Spleen (tissue), 11 donors: ENCODE measurements at regions not wholly inside any gene's neighbourhood (a gene's known extent, or its start where the extent isn't known, plus 50 kb on each side); places are given as distances from the start of the nearest gene placed in this dataset.
A peak's percentile ranks its signal among the peaks of the same experiment; 100 is the strongest.

ENCODE experiments used
- DNase-seq: peaks from one replicate; pipeline ENCODE4 v3.0.0-alpha.2; 2020
- H3K27ac ChIP-seq, 8 donors: fragments of 200-600 bp; sonication (generic) in 7 of 8; 1 replicate in 4 of 8; 2 replicates in 4 of 8; pipeline versions ENCODE4 v1.5.0 to v1.8.0; 2016 to 2021; ENCODE audit warnings: inconsistent platforms in 4 of 8, mild to moderate bottlenecking in 4 of 8, moderate library complexity in 1 of 8
- H3K27me3 ChIP-seq, 7 donors: fragments of 200-600 bp; sonication (generic) in 6 of 7; replicated peaks in 1 of 7; 1 replicate in 4 of 7; 2 replicates in 3 of 7; pipeline versions ENCODE4 v1.5.0 to v1.8.0; 2016 to 2021; ENCODE audit warnings: inconsistent platforms in 3 of 7, mild to moderate bottlenecking in 1 of 7
- H3K36me3 ChIP-seq, 6 donors: fragments of 200-600 bp; sonication (generic) in 5 of 6; 1 replicate in 4 of 6; 2 replicates in 2 of 6; pipeline versions ENCODE4 v1.5.0 to v1.8.0; 2016 to 2021; ENCODE audit warnings: inconsistent platforms in 2 of 6
- H3K4me1 ChIP-seq, 6 donors: fragments of 200-600 bp; sonication (generic) in 5 of 6; 1 replicate in 3 of 6; 2 replicates in 3 of 6; pipeline versions ENCODE4 v1.5.0 to v1.8.0; 2016 to 2021; ENCODE audit warnings: inconsistent platforms in 3 of 6
- H3K4me3 ChIP-seq, 8 donors: fragments of 200-600 bp; sonication (generic) in 7 of 8; 1 replicate in 4 of 8; 2 replicates in 4 of 8; pipeline versions ENCODE4 v1.5.0 to v1.8.0; 2016 to 2021; ENCODE audit warnings: inconsistent platforms in 4 of 8, mild to moderate bottlenecking in 4 of 8, moderate library complexity in 2 of 8
- H3K9me3 ChIP-seq, 8 donors: fragments of 200-600 bp; sonication (generic) in 7 of 8; 1 replicate in 4 of 8; 2 replicates in 4 of 8; pipeline versions ENCODE4 v1.5.0 to v1.8.0; 2016 to 2021; ENCODE audit warnings: inconsistent platforms in 4 of 8
- POLR2A ChIP-seq, 3 donors: fragments of 450-650 bp; IDR thresholded peaks; one replicate each; pipeline ENCODE4 v1.5.1; 2017; ENCODE audit warnings: antibody characterized with exemption in 3 of 3, mild to moderate bottlenecking in 1 of 3
- POLR2AphosphoS5 ChIP-seq, 3 donors: sonication (generic); formaldehyde crosslinking; IDR thresholded peaks; one replicate each; pipeline ENCODE4 v1.5.1; 2017; ENCODE audit warnings: antibody characterized with exemption in 3 of 3
- WGBS, 5 donors: extraction: QIAGEN DNeasy Blood & Tissue Kit in 3 of 5; methylation state at CpG; one replicate each; pipeline versions ENCODE4 v1.1.5 to v1.1.7; 2013 to 2018; 5-methylcytosine and 5-hydroxymethylcytosine counted together
- intact Hi-C: fragments of 100-400 bp; cut with DNase I; formaldehyde crosslinking; loops from one replicate; pipeline ENCODE4 v1.15.0; 2023; ENCODE audit warnings: low total_unique reads
- TF ChIP-seq, protein P1 (sequence below), 11 experiments: fragments of 200-600 bp in 7 of 11; fragments of 450-650 bp in 4 of 11; sonication (generic) in 4 of 11; IDR thresholded peaks in 8 of 11; conservative IDR thresholded peaks in 3 of 11; 1 replicate in 7 of 11; 2 replicates in 4 of 11; pipeline versions ENCODE4 v1.4.0 to v1.8.0; 2016 to 2021; ENCODE audit warnings: antibody characterized with exemption in 11 of 11, inconsistent platforms in 4 of 11, mild to moderate bottlenecking in 1 of 11
- donor health status: healthy with polysubstance abuse.
- donor health status: DM: no; HTN: no; CAD: no; lungs with moderate emphysema.
- donor health status: DM: no; HTN: no; CAD: no.
- donor health status: Bipolar disorder and iron deficiency.
- donor health status: healthy.
- donor health status: DM: no; HTN: no; CAD: no.
- donor health status: DM: yes; HTN: yes; CAD: no.

DNA sequence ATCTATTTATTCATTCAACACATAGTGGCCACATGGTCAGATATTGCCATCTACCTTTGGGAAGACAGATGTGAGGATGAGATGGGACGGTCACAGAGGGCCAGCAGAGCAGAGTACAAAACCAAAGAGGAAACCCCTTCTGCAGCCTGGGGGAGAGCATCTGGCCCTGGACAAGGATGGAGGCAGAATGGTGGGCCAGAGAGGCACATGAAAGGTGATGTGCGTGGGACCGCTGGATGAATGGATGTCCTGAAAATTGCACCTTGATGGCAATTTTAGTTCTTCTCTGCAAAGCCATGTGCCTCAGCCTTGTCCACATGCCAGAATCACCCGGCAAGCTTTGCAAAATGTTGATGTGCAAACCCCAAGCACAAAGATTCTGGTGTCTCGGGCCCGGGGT is 77.4 kb upstream of the CD93 start:
- Histone ChIP-seq H3K4me3 (no peak overlapping the region), H3K9me3 (no peaks in the 10 kb centered on the region), H3K36me3 (no peaks in the 10 kb centered on the region), H3K27ac (no peak overlapping the region), H3K4me1 (peaks cover 7 to 54% (median 37%) of the 10 kb centered on the region in 6 donors), H3K27me3 (peaks cover 0 to 7% (median 0%) of the 10 kb centered on the region in 7 donors)
- 91 to 97% (median 93%) methylated on average over 6 of the region's 6 CpGs for WGBS, 5 donors
- DNase-seq = peak; percentile 31
- TF ChIP-seq POLR2A (IDR thresholded peaks at IDR 0.05) (no peak), POLR2AphosphoS5 (IDR thresholded peaks at IDR 0.05) (no peak)
- TF ChIP-seq, protein P1, sequence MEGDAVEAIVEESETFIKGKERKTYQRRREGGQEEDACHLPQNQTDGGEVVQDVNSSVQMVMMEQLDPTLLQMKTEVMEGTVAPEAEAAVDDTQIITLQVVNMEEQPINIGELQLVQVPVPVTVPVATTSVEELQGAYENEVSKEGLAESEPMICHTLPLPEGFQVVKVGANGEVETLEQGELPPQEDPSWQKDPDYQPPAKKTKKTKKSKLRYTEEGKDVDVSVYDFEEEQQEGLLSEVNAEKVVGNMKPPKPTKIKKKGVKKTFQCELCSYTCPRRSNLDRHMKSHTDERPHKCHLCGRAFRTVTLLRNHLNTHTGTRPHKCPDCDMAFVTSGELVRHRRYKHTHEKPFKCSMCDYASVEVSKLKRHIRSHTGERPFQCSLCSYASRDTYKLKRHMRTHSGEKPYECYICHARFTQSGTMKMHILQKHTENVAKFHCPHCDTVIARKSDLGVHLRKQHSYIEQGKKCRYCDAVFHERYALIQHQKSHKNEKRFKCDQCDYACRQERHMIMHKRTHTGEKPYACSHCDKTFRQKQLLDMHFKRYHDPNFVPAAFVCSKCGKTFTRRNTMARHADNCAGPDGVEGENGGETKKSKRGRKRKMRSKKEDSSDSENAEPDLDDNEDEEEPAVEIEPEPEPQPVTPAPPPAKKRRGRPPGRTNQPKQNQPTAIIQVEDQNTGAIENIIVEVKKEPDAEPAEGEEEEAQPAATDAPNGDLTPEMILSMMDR (IDR thresholded peaks at IDR 0.05 in 8 of 11, conservative IDR thresholded peaks at IDR 0.05 in 3 of 11) = no peak
- intact Hi-C loops = no loop called here

DNA sequence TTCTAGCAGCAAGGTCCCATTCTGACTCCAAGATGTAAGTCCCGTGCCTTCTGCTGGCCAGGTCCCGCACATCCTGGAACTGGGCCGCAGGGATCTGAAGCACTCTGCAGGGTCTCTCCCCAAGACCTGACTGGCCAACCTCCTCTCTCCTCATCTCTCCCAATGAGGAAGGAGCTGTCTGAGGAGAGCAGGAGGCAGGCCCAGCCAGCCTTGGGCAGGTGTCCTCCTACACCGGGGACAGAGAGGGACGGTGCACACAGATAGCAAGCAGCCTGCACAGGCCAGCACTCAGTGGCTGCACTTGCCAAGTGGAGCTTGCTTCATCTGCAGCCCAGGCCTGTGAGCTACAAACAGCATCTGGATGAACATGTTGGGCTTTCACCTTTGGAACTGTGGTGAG is 76.8 kb upstream of the CD93 start:
- H3K27ac ChIP-seq = peak overlapping the region in 4 of 8 donors; percentile 66 to 90 (median 82)
- intact Hi-C loops = no loop called here
- no peak overlapping the region for H3K4me3 ChIP-seq
- TF ChIP-seq, protein P1 (IDR thresholded peaks at IDR 0.05 in 8 of 11, conservative IDR thresholded peaks at IDR 0.05 in 3 of 11) = no peak
- no peak for TF ChIP-seq POLR2A (IDR thresholded peaks at IDR 0.05)
- no peak for TF ChIP-seq POLR2AphosphoS5 (IDR thresholded peaks at IDR 0.05)
- peaks cover 0 to 7% (median 0%) of the 10 kb centered on the region in 7 donors for H3K27me3 ChIP-seq
- peaks cover 7 to 60% (median 38%) of the 10 kb centered on the region in 6 donors for H3K4me1 ChIP-seq
- no peaks in the 10 kb centered on the region for H3K36me3 ChIP-seq
- no peaks in the 10 kb centered on the region for H3K9me3 ChIP-seq
- no peak for DNase-seq
- 93 to 100% (median 97%) methylated on average over 3 to 5 of the region's 5 CpGs for WGBS, 5 donors

- 52 to 78% (median 67%) methylated on average over 6 to 12 of the region's 12 CpGs for WGBS, 5 donors
- Histone ChIP-seq H3K27ac (peak overlapping the region in 6 of 8 donors; percentile 5 to 90 (median 76)), H3K36me3 (no peaks in the 10 kb centered on the region), H3K9me3 (no peaks in the 10 kb centered on the region), H3K27me3 (peaks cover 0 to 7% (median 0%) of the 10 kb centered on the region in 7 donors), H3K4me1 (peaks cover 7 to 64% (median 38%) of the 10 kb centered on the region in 6 donors), H3K4me3 (peak overlapping the region in 1 of 8 donors; percentile 31)
- peak; percentile 90 for DNase-seq
- TF ChIP-seq POLR2AphosphoS5 (IDR thresholded peaks at IDR 0.05) (peak; percentile 69 to 90 (median 73)), POLR2A (IDR thresholded peaks at IDR 0.05) (no peak)
- intact Hi-C loops = no loop called here
These were observed 76.0 kb upstream of the CD93 start for GRCh38 chr20:23161968-23162696.

GRCh38 chr20:23161244-23161891 is 75.2 kb upstream of the CD93 start:
- H3K4me3 ChIP-seq = peak overlapping the region in 1 of 8 donors; percentile 31
- intact Hi-C loops = no loop called here
- H3K36me3 ChIP-seq = no peaks in the 10 kb centered on the region
- WGBS, 5 donors = 45 to 55% (median 48%) methylated on average over 12 to 18 of the region's 18 CpGs
- no peak for TF ChIP-seq POLR2A (IDR thresholded peaks at IDR 0.05)
- TF ChIP-seq, protein P1 (IDR thresholded peaks at IDR 0.05 in 8 of 11, conservative IDR thresholded peaks at IDR 0.05 in 3 of 11) = no peak
- TF ChIP-seq POLR2AphosphoS5 (IDR thresholded peaks at IDR 0.05) = peak in 1 of 3 donors; percentile 54
- no peaks in the 10 kb centered on the region for H3K9me3 ChIP-seq
- H3K27me3 ChIP-seq = peaks cover 0 to 7% (median 0%) of the 10 kb centered on the region in 7 donors
- peaks cover 7 to 72% (median 38%) of the 10 kb centered on the region in 6 donors for H3K4me1 ChIP-seq
- DNase-seq = peak; percentile 84
- H3K27ac ChIP-seq = peak overlapping the region in 6 of 8 donors; percentile 5 to 90 (median 76)
